ENCODE measurements at regions not wholly inside any gene's neighbourhood (a gene's known extent, or its start where the extent isn't known, plus 50 kb on each side); places are given as distances from the start of the nearest gene placed in this dataset.

DNA sequence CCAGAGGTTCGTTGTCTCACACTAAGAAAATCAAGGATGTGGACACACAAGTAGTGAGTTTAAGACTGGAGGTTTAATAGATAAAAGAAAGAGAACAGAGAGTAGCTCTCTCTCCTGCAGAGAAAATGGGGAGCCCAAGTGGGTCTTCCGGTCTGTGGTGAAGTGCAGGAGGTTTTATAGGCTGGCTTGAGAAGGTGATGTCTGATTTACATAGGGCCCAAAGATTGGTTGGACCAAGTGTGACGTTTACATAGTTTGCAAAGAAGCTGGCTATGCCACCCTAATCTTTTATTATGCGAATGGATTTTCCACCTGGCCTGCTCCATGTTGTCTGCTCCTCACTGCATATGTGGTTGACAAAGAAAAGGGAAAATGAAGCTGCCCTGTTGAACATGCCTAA lies 430.4 kb upstream of the TRIB2 start:
- Histone ChIP-seq H3K36me3 (ENCODE audit: insufficient read depth, low read length) (no peaks in the 10 kb centered on the region), H2AFZ (ENCODE audit: low read length) (no peak overlapping the region), H3K9me2 (ENCODE audit: insufficient read depth, low read length) (no peaks in the 10 kb centered on the region), H3K9me3 (ENCODE audit: low read length) (no peaks in the 10 kb centered on the region), H3K79me2 (ENCODE audit: insufficient read depth, low read depth, low read length) (no peaks in the 10 kb centered on the region), H4K20me1 (ENCODE audit: insufficient read depth, low read length) (no peaks in the 10 kb centered on the region), H3K4me2 (ENCODE audit: low read length) (no peak overlapping the region), H3K4me3 (ENCODE audit: low read depth, low read length, poor library complexity, severe bottlenecking) (no peak overlapping the region), H3K27ac (ENCODE audit: low read depth, low read length, poor library complexity, severe bottlenecking) (no peak overlapping the region), H3K4me1 (ENCODE audit: insufficient read depth, low read length, poor library complexity, severe bottlenecking) (no peaks in the 10 kb centered on the region)
- ChIA-PET CTCF (ENCODE audit: unreplicated experiment) (no interaction called here), POLR2A (interaction anchor here (0.6 to 1.5 kb wide), 2 partner anchors 15 to 273 kb away, joined by 3 to 8 read pairs; no protein-coding TSS in a partner anchor)
- DNase-seq (ENCODE audit: low spot score) = no peak
- no peak for TF ChIP-seq EZH2phosphoT487 (IDR thresholded peaks at IDR 0.05; ENCODE audit: borderline replicate concordance, low read depth, low read length)
- TF ChIP-seq, protein P1, sequence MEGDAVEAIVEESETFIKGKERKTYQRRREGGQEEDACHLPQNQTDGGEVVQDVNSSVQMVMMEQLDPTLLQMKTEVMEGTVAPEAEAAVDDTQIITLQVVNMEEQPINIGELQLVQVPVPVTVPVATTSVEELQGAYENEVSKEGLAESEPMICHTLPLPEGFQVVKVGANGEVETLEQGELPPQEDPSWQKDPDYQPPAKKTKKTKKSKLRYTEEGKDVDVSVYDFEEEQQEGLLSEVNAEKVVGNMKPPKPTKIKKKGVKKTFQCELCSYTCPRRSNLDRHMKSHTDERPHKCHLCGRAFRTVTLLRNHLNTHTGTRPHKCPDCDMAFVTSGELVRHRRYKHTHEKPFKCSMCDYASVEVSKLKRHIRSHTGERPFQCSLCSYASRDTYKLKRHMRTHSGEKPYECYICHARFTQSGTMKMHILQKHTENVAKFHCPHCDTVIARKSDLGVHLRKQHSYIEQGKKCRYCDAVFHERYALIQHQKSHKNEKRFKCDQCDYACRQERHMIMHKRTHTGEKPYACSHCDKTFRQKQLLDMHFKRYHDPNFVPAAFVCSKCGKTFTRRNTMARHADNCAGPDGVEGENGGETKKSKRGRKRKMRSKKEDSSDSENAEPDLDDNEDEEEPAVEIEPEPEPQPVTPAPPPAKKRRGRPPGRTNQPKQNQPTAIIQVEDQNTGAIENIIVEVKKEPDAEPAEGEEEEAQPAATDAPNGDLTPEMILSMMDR (conservative IDR thresholded peaks at IDR 0.05; ENCODE audit: low read length) = no peak
- intact Hi-C loops (cut with micrococcal nuclease; ENCODE audit: unreplicated experiment) = no loop called here
- BruUV-seq (replicated peaks) = no TSS peak

DNA sequence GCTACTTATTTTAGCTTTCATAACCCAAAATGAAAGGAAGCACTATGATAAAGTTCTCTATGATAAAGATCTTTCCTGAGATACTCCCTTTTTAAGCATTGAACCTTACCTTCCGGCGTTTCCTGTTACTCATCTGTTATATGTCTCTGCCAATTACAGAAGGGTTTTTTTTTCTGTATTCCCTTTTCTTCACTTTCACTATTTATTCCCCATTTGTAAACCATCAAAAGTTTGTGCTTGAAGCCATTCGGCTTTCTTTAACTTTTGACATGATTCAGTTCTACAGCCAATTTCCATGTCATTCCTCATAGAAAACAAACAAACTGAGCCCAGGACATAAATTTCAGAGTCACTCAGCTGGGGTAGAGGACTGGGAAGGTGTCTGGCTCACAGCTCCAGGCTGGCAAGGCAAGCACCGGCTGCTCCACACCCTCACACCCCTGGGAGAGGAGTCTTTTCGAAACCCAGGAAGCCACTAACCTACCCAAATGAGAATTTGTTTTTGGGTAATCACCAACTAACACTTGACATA lies 429.4 kb upstream of the TRIB2 start:
- no peak overlapping the region for H3K27ac ChIP-seq (ENCODE audit: low read depth, low read length, poor library complexity, severe bottlenecking)
- no peak overlapping the region for H2AFZ ChIP-seq (ENCODE audit: low read length)
- no peak overlapping the region for H3K4me2 ChIP-seq (ENCODE audit: low read length)
- ChIA-PET CTCF (ENCODE audit: unreplicated experiment) (no interaction called here), POLR2A (interaction anchor here (0.7 to 1.5 kb wide), 3 partner anchors 16 to 143 kb away, joined by 3 to 8 read pairs (median 4); no protein-coding TSS in a partner anchor)
- intact Hi-C loops (cut with micrococcal nuclease; ENCODE audit: unreplicated experiment) = no loop called here
- no peaks in the 10 kb centered on the region for H3K79me2 ChIP-seq (ENCODE audit: insufficient read depth, low read depth, low read length)
- no TSS peak for BruUV-seq (replicated peaks)
- no peaks in the 10 kb centered on the region for H3K9me2 ChIP-seq (ENCODE audit: insufficient read depth, low read length)
- no peaks in the 10 kb centered on the region for H3K9me3 ChIP-seq (ENCODE audit: low read length)
- H3K36me3 ChIP-seq (ENCODE audit: insufficient read depth, low read length) = no peaks in the 10 kb centered on the region
- no peak for DNase-seq (ENCODE audit: low spot score)
- no peak overlapping the region for H3K4me3 ChIP-seq (ENCODE audit: low read depth, low read length, poor library complexity, severe bottlenecking)
- H4K20me1 ChIP-seq (ENCODE audit: insufficient read depth, low read length) = no peaks in the 10 kb centered on the region
- TF ChIP-seq, protein P1 (conservative IDR thresholded peaks at IDR 0.05; ENCODE audit: low read length) = no peak
- TF ChIP-seq EZH2phosphoT487 (IDR thresholded peaks at IDR 0.05; ENCODE audit: borderline replicate concordance, low read depth, low read length) = no peak
- no peaks in the 10 kb centered on the region for H3K4me1 ChIP-seq (ENCODE audit: insufficient read depth, low read length, poor library complexity, severe bottlenecking)

DNA sequence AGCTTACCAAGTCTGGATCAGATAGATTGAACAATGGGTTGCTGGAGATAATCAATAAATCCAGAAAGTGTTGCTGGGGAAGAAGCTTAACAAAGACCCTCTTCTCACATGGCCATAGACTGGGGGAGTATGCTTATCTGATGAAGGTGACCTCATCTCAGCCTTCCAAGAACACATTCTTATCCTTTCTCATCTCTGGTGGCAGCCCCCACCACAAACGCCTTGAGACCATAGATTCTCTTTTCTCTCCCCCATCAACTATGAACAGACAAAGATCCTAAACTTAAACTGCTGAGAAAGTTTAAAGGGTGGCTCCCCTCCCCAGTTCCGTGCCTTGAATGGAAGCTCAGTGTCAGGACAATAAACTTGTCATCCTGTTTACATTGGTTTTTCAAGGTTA lies 428.7 kb upstream of the TRIB2 start:
- Histone ChIP-seq H3K9me2 (ENCODE audit: insufficient read depth, low read length) (no peaks in the 10 kb centered on the region), H3K79me2 (ENCODE audit: insufficient read depth, low read depth, low read length) (no peaks in the 10 kb centered on the region), H3K9me3 (ENCODE audit: low read length) (no peaks in the 10 kb centered on the region), H3K4me1 (ENCODE audit: insufficient read depth, low read length, poor library complexity, severe bottlenecking) (no peaks in the 10 kb centered on the region), H3K4me3 (ENCODE audit: low read depth, low read length, poor library complexity, severe bottlenecking) (no peak overlapping the region), H3K36me3 (ENCODE audit: insufficient read depth, low read length) (no peaks in the 10 kb centered on the region), H3K27ac (ENCODE audit: low read depth, low read length, poor library complexity, severe bottlenecking) (no peak overlapping the region), H3K4me2 (ENCODE audit: low read length) (no peak overlapping the region), H4K20me1 (ENCODE audit: insufficient read depth, low read length) (no peaks in the 10 kb centered on the region), H2AFZ (ENCODE audit: low read length) (no peak overlapping the region)
- no TSS peak for BruUV-seq (replicated peaks)
- intact Hi-C loops (cut with micrococcal nuclease; ENCODE audit: unreplicated experiment) = no loop called here
- DNase-seq (ENCODE audit: low spot score) = no peak
- ChIA-PET CTCF (ENCODE audit: unreplicated experiment) (no interaction called here), POLR2A (interaction anchor here (0.9 kb wide), 1 partner anchor 31 kb away, joined by 4 read pairs; no protein-coding TSS in a partner anchor)
- TF ChIP-seq EZH2phosphoT487 (IDR thresholded peaks at IDR 0.05; ENCODE audit: borderline replicate concordance, low read depth, low read length) = no peak
- TF ChIP-seq, protein P1 (conservative IDR thresholded peaks at IDR 0.05; ENCODE audit: low read length) = no peak
